ENCODE measurements at regions not wholly inside any gene's neighbourhood (a gene's known extent, or its start where the extent isn't known, plus 50 kb on each side); places are given as distances from the start of the nearest gene placed in this dataset.

- H3K27me3 ChIP-seq (ENCODE audit: control insufficient read depth, insufficient read depth, low read length): no peaks in the 10 kb centered on the region
Observed at GRCh38 chr15:39315206-39315850, 265.6 kb upstream of the THBS1 start.

GRCh38 chr15:39317225-39317624, 263.7 kb upstream of the THBS1 start:
- no peak for TF ChIP-seq CTCF (IDR thresholded peaks at IDR 0.05; ENCODE audit: insufficient read depth, low read length, poor library complexity, severe bottlenecking)
- no peak overlapping the region for H3K4me3 ChIP-seq (ENCODE audit: low read depth, low read length)
- H3K27me3 ChIP-seq (ENCODE audit: control insufficient read depth, insufficient read depth, low read length): no peaks in the 10 kb centered on the region
- no peak for DNase-seq (ENCODE audit: low read depth)
- H3K36me3 ChIP-seq (ENCODE audit: control insufficient read depth, insufficient read depth, low read length): no peaks in the 10 kb centered on the region

More at GRCh38 chr15:39315206-39315850, 265.6 kb upstream of the THBS1 start:
- TF ChIP-seq CTCF (IDR thresholded peaks at IDR 0.05; ENCODE audit: insufficient read depth, low read length, poor library complexity, severe bottlenecking): no peak
- DNase-seq (ENCODE audit: low read depth): no peak
- Histone ChIP-seq H3K36me3 (ENCODE audit: control insufficient read depth, insufficient read depth, low read length) (no peaks in the 10 kb centered on the region), H3K4me3 (ENCODE audit: low read depth, low read length) (no peak overlapping the region)

GRCh38 chr15:39318231-39318630, 262.6 kb upstream of the THBS1 start:
- no peaks in the 10 kb centered on the region for H3K36me3 ChIP-seq (ENCODE audit: control insufficient read depth, insufficient read depth, low read length)
- TF ChIP-seq CTCF (IDR thresholded peaks at IDR 0.05; ENCODE audit: insufficient read depth, low read length, poor library complexity, severe bottlenecking): no peak
- H3K4me3 ChIP-seq (ENCODE audit: low read depth, low read length): no peak overlapping the region
- DNase-seq (ENCODE audit: low read depth): no peak
- H3K27me3 ChIP-seq (ENCODE audit: control insufficient read depth, insufficient read depth, low read length): no peaks in the 10 kb centered on the region

DNA sequence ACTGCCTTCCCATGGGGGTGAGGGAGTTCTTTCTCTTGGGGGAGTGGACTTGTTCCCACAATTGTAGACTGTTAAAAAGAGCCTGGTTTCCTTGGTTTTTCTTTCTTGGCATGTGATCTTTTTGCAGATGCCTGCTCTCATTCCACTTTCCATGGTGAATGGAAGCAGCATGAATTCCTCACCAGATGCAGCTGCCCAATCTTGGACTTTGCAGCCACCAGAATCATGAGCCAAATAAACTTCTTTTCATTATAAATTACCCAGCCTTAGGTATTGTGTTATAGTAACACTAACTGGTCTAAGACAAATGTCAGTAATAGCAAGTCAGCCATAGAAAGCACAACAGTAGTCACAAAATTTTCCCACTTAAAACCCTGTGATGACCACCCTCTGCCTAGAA, 260.5 kb upstream of the THBS1 start:
- TF ChIP-seq CTCF (IDR thresholded peaks at IDR 0.05; ENCODE audit: insufficient read depth, low read length, poor library complexity, severe bottlenecking): no peak
- no peak overlapping the region for H3K4me3 ChIP-seq (ENCODE audit: low read depth, low read length)
- no peak for DNase-seq (ENCODE audit: low read depth)
- no peaks in the 10 kb centered on the region for H3K27me3 ChIP-seq (ENCODE audit: control insufficient read depth, insufficient read depth, low read length)
- H3K36me3 ChIP-seq (ENCODE audit: control insufficient read depth, insufficient read depth, low read length): no peaks in the 10 kb centered on the region

- no peaks in the 10 kb centered on the region for H3K27me3 ChIP-seq (ENCODE audit: control insufficient read depth, insufficient read depth, low read length)
- no peak overlapping the region for H3K4me3 ChIP-seq (ENCODE audit: low read depth, low read length)
- H3K36me3 ChIP-seq (ENCODE audit: control insufficient read depth, insufficient read depth, low read length): no peaks in the 10 kb centered on the region
- no peak for DNase-seq (ENCODE audit: low read depth)
- no peak for TF ChIP-seq CTCF (IDR thresholded peaks at IDR 0.05; ENCODE audit: insufficient read depth, low read length, poor library complexity, severe bottlenecking)
Observed at GRCh38 chr15:39320886-39321285, 260.0 kb upstream of the THBS1 start.

DNA sequence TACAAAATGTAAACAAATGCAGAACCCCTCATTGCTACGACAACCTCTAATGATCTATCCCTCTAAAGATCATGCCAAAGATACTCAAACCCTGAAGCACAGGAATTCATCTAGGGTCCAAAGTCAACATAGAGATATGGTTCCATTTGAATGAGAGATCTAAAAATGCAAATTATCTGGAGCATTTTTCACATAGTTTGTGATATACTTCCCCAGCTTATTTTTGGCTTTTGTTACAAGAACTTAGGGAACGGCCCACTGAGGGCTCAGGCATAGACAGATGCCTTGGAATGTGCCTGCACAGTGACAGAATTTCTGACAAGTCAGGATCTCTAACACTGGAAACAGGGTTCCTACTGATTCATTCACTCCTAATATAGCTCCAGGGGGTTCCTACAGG, 258.9 kb upstream of the THBS1 start:
- Histone ChIP-seq H3K4me3 (ENCODE audit: low read depth, low read length) (no peak overlapping the region), H3K27me3 (ENCODE audit: control insufficient read depth, insufficient read depth, low read length) (no peaks in the 10 kb centered on the region), H3K36me3 (ENCODE audit: control insufficient read depth, insufficient read depth, low read length) (no peaks in the 10 kb centered on the region)
- no peak for TF ChIP-seq CTCF (IDR thresholded peaks at IDR 0.05; ENCODE audit: insufficient read depth, low read length, poor library complexity, severe bottlenecking)
- DNase-seq (ENCODE audit: low read depth): no peak

Measured in kidney epithelial cell (primary cell).